Activated T-cell treated with anti-CD3 and anti-CD28 coated beads, Interleukin-2, amount 50 U/mL, for 48 hours (primary cell): ENCODE measurements at regions not wholly inside any gene's neighbourhood (a gene's known extent, or its start where the extent isn't known, plus 50 kb on each side); places are given as distances from the start of the nearest gene placed in this dataset.
"Not testable (repeated sequence)": the region's sequence is repeated elsewhere in the genome, so short reads cannot be mapped to it uniquely, and the experiment has no call there.

ENCODE experiments used
- DNase-seq, 2 experiments: peaks; one replicate each; pipeline ENCODE4 v3.0.0-alpha.2; 2020

GRCh38 chr5:33074548-33074947 lies 363.4 kb downstream of the NPR3 start:
- no peak for DNase-seq

GRCh38 chr5:33075731-33076130 lies 364.6 kb downstream of the NPR3 start:
- DNase-seq, result no peak

- DNase-seq, result no peak
Measured at GRCh38 chr5:33079548-33079947, 361.2 kb upstream of the TARS1 start.

- no peak for DNase-seq
Measured at GRCh38 chr5:33080287-33080686, 360.5 kb upstream of the TARS1 start.

- no peak for DNase-seq
Measured at GRCh38 chr5:33088176-33088575, 352.6 kb upstream of the TARS1 start.

GRCh38 chr5:33091571-33092363 lies 349.0 kb upstream of the TARS1 start:
- DNase-seq, result no peak

- DNase-seq, result no peak
Measured at GRCh38 chr5:33092719-33093118, 348.0 kb upstream of the TARS1 start.

GRCh38 chr5:33102551-33102950 lies 338.2 kb upstream of the TARS1 start:
- no peak for DNase-seq

- DNase-seq, result no peak
Measured at GRCh38 chr5:33105521-33105941, 335.2 kb upstream of the TARS1 start.

- DNase-seq, result not testable (repeated sequence)
Measured at GRCh38 chr5:33110496-33110895, 330.3 kb upstream of the TARS1 start.

GRCh38 chr5:33114361-33114760 lies 326.4 kb upstream of the TARS1 start:
- no peak for DNase-seq

GRCh38 chr5:33115467-33115866 lies 325.3 kb upstream of the TARS1 start:
- DNase-seq, result no peak

GRCh38 chr5:33118761-33119415 lies 321.9 kb upstream of the TARS1 start:
- no peak for DNase-seq

GRCh38 chr5:33120671-33121070 lies 320.1 kb upstream of the TARS1 start:
- DNase-seq, result no peak

- DNase-seq, result no peak
Measured at GRCh38 chr5:33129309-33129708, 311.5 kb upstream of the TARS1 start.

GRCh38 chr5:33136785-33137184 lies 304.0 kb upstream of the TARS1 start:
- no peak for DNase-seq

GRCh38 chr5:33138145-33138544 lies 302.6 kb upstream of the TARS1 start:
- not testable (repeated sequence) for DNase-seq

GRCh38 chr5:33143405-33144123 lies 297.2 kb upstream of the TARS1 start:
- DNase-seq, result no peak

GRCh38 chr5:33146881-33147280 lies 293.9 kb upstream of the TARS1 start:
- DNase-seq, result no peak

GRCh38 chr5:33148076-33148513 lies 292.7 kb upstream of the TARS1 start:
- DNase-seq, result no peak

GRCh38 chr5:33153372-33153771 lies 287.4 kb upstream of the TARS1 start:
- DNase-seq, result no peak

- DNase-seq, result no peak
Measured at GRCh38 chr5:33153831-33154230, 286.9 kb upstream of the TARS1 start.

- no peak for DNase-seq
Measured at GRCh38 chr5:33160871-33161270, 279.9 kb upstream of the TARS1 start.

- no peak for DNase-seq
Measured at GRCh38 chr5:33161421-33161820, 279.3 kb upstream of the TARS1 start.
